HG02885 (cell line): ENCODE measurements at regions not wholly inside any gene's neighbourhood (a gene's known extent, or its start where the extent isn't known, plus 50 kb on each side); places are given as distances from the start of the nearest gene placed in this dataset.

Experiments
- ATAC-seq: cut with Tn5 transposase; IDR thresholded peaks from one replicate; pipeline ENCODE4 v1.9.1; 2021; ENCODE audit warnings: mild to moderate bottlenecking; ENCODE audit not compliant: unreplicated experiment, poor library complexity

- ATAC-seq, result no peak
Measured at GRCh38 chr2:215699018-215699417, 263.1 kb upstream of the FN1 start.

GRCh38 chr2:215698566-215698965, 262.7 kb upstream of the FN1 start:
- no peak for ATAC-seq

- no peak for ATAC-seq
Measured at GRCh38 chr2:215697496-215697895, 261.6 kb upstream of the FN1 start.

GRCh38 chr2:215697003-215697402, 261.1 kb upstream of the FN1 start:
- ATAC-seq, result no peak

- ATAC-seq, result no peak
Measured at GRCh38 chr2:215695861-215696260, 260.0 kb upstream of the FN1 start.

GRCh38 chr2:215693999-215694580, 258.2 kb upstream of the FN1 start:
- no peak for ATAC-seq

GRCh38 chr2:215693193-215693998, 257.5 kb upstream of the FN1 start:
- no peak for ATAC-seq

- no peak for ATAC-seq
Measured at GRCh38 chr2:215692387-215693079, 256.7 kb upstream of the FN1 start.

GRCh38 chr2:215691346-215691745, 255.5 kb upstream of the FN1 start:
- no peak for ATAC-seq

- ATAC-seq, result no peak
Measured at GRCh38 chr2:215687149-215688031, 251.5 kb upstream of the FN1 start.

- ATAC-seq, result no peak
Measured at GRCh38 chr2:215685238-215685990, 249.5 kb upstream of the FN1 start.

GRCh38 chr2:215684448-215685237, 248.8 kb upstream of the FN1 start:
- ATAC-seq, result no peak

GRCh38 chr2:215683295-215683694, 247.4 kb upstream of the FN1 start:
- no peak for ATAC-seq

GRCh38 chr2:215681799-215682596, 246.1 kb upstream of the FN1 start:
- ATAC-seq, result no peak

- no peak for ATAC-seq
Measured at GRCh38 chr2:215680605-215681598, 245.0 kb upstream of the FN1 start.

GRCh38 chr2:215678094-215678493, 242.2 kb upstream of the FN1 start:
- no peak for ATAC-seq

- no peak for ATAC-seq
Measured at GRCh38 chr2:215677481-215677880, 241.6 kb upstream of the FN1 start.
